DND-41 (cell line): ENCODE measurements at regions not wholly inside any gene's neighbourhood (a gene's known extent, or its start where the extent isn't known, plus 50 kb on each side); places are given as distances from the start of the nearest gene placed in this dataset.

Experiments used
- CTCF ChIP-seq: IDR thresholded peaks from 2 replicates; pipeline ENCODE4 v1.5.1; 2012; ENCODE audit warnings: borderline replicate concordance, low read length, moderate library complexity, mild to moderate bottlenecking; ENCODE audit not compliant: poor library complexity, severe bottlenecking; ENCODE audit errors: extremely low read depth
- EZH2 ChIP-seq: IDR thresholded peaks from 3 replicates; pipeline ENCODE4 v1.6.1; 2012; ENCODE audit warnings: borderline replicate concordance, low read depth, mild to moderate bottlenecking, moderate library complexity, low read length, inconsistent platforms; ENCODE audit not compliant: severe bottlenecking

- TF ChIP-seq CTCF = no peak
- no peak for TF ChIP-seq EZH2
Measured at GRCh38 chr1:99503276-99503747, 142.6 kb upstream of the PALMD start.
